ENCODE measurements at regions not wholly inside any gene's neighbourhood (a gene's known extent, or its start where the extent isn't known, plus 50 kb on each side); places are given as distances from the start of the nearest gene placed in this dataset.

GRCh38 chr5:57953792-57954191 is 471.2 kb upstream of the ACTBL2 start:
- TF ChIP-seq, protein P1, sequence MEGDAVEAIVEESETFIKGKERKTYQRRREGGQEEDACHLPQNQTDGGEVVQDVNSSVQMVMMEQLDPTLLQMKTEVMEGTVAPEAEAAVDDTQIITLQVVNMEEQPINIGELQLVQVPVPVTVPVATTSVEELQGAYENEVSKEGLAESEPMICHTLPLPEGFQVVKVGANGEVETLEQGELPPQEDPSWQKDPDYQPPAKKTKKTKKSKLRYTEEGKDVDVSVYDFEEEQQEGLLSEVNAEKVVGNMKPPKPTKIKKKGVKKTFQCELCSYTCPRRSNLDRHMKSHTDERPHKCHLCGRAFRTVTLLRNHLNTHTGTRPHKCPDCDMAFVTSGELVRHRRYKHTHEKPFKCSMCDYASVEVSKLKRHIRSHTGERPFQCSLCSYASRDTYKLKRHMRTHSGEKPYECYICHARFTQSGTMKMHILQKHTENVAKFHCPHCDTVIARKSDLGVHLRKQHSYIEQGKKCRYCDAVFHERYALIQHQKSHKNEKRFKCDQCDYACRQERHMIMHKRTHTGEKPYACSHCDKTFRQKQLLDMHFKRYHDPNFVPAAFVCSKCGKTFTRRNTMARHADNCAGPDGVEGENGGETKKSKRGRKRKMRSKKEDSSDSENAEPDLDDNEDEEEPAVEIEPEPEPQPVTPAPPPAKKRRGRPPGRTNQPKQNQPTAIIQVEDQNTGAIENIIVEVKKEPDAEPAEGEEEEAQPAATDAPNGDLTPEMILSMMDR (IDR thresholded peaks at IDR 0.05; ENCODE audit: low read depth, low read length, poor library complexity, severe bottlenecking) = no peak
- TF ChIP-seq EZH2phosphoT487 (IDR thresholded peaks at IDR 0.05; ENCODE audit: borderline replicate concordance, low read length) = no peak

All from DOHH2 (cell line).